GM12878 (cell line): ENCODE measurements at regions not wholly inside any gene's neighbourhood (a gene's known extent, or its start where the extent isn't known, plus 50 kb on each side); places are given as distances from the start of the nearest gene placed in this dataset.

Source experiments
- BHLHE40 ChIP-seq, 2 experiments: fragments of 450-650 bp in 1 of 2; IDR thresholded peaks; 2 replicates each; pipeline ENCODE4 v1.6.1; 2011 to 2017; ENCODE audit warnings: low read depth in 2 of 2, borderline replicate concordance in 1 of 2, improper control_type of control experiment in 1 of 2, low read length in 1 of 2, mild to moderate bottlenecking in 1 of 2
- KAT2A ChIP-seq: conservative IDR thresholded peaks from 2 replicates; pipeline ENCODE4 v1.6.1; 2011; ENCODE audit warnings: low read depth, low read length; ENCODE audit not compliant: control insufficient read depth
- LARP7 ChIP-seq: fragments of 450-650 bp; IDR thresholded peaks from 2 replicates; pipeline ENCODE4 v1.6.1; 2017; ENCODE audit warnings: mild to moderate bottlenecking
- TAF1 ChIP-seq: IDR thresholded peaks from 2 replicates; pipeline ENCODE4 v1.6.1; 2011; ENCODE audit warnings: mild to moderate bottlenecking, low read depth, low read length, borderline replicate concordance
- TBL1XR1 ChIP-seq: IDR thresholded peaks from 2 replicates; pipeline ENCODE4 v1.6.1; 2012; ENCODE audit warnings: low read depth, low read length, improper control_type of control experiment
- TF ChIP-seq, protein P1 (sequence below): fragments of 450-650 bp; IDR thresholded peaks from 2 replicates; pipeline ENCODE4 v1.6.1; 2017; ENCODE audit warnings: antibody characterized with exemption, mild to moderate bottlenecking, moderate library complexity
- TF ChIP-seq, protein P2 (sequence below): fragments of 450-650 bp; IDR thresholded peaks from 2 replicates; pipeline ENCODE4 v1.6.1; 2016; ENCODE audit warnings: mild to moderate bottlenecking
- TF ChIP-seq, protein P3 (sequence below): fragments of 450-650 bp; IDR thresholded peaks from 2 replicates; pipeline ENCODE4 v1.6.1; 2017; ENCODE audit warnings: mild to moderate bottlenecking
- TF ChIP-seq, protein P4 (sequence below): IDR thresholded peaks from 2 replicates; pipeline ENCODE4 v1.6.1; 2012; ENCODE audit warnings: mild to moderate bottlenecking, low read depth, low read length
- TF ChIP-seq, protein P5 (sequence below): fragments of 450-650 bp; conservative IDR thresholded peaks from 2 replicates; pipeline ENCODE4 v1.6.1; 2017; ENCODE audit warnings: mild to moderate bottlenecking, moderate library complexity
- TF ChIP-seq, protein P6 (sequence below): fragments of 450-650 bp; IDR thresholded peaks from 2 replicates; pipeline ENCODE4 v1.6.1; 2016; ENCODE audit warnings: mild to moderate bottlenecking, moderate library complexity, borderline replicate concordance

DNA sequence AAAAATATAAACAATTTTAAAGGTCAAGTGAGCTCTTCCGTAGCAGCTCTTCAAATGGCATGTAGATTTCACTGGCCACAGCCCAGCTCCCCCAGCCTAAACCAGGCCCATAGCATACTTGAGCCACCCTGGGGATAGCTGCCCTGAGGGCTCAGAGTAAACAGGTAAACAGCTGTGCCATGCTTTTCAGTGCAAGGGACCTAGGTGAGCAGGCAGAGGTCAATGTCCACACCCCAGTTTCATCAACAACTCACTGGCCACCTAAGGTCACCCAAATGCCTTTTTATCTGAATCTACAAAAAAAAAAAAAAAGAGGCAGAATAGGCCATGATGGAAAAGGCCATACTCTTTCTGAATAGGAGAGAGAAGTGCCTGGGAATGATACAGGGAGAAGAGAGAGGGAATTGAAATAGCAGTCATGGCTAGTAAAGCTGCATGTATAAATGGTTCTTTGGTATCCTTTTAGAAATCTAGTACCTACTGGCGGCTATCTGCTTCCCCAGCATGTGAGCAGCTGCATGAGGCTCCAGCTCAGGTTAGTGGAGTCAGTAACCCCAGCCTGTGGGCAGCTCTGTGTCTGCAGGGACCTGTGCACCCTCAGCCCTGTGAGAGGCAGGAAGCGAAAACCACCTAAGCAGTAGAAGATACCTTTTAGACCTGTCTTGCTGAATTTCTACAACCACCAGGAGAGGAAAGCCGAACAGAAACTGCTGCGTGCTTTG, 77.0 kb downstream of the FOXA2 start (continued):
- TF ChIP-seq, protein P1, sequence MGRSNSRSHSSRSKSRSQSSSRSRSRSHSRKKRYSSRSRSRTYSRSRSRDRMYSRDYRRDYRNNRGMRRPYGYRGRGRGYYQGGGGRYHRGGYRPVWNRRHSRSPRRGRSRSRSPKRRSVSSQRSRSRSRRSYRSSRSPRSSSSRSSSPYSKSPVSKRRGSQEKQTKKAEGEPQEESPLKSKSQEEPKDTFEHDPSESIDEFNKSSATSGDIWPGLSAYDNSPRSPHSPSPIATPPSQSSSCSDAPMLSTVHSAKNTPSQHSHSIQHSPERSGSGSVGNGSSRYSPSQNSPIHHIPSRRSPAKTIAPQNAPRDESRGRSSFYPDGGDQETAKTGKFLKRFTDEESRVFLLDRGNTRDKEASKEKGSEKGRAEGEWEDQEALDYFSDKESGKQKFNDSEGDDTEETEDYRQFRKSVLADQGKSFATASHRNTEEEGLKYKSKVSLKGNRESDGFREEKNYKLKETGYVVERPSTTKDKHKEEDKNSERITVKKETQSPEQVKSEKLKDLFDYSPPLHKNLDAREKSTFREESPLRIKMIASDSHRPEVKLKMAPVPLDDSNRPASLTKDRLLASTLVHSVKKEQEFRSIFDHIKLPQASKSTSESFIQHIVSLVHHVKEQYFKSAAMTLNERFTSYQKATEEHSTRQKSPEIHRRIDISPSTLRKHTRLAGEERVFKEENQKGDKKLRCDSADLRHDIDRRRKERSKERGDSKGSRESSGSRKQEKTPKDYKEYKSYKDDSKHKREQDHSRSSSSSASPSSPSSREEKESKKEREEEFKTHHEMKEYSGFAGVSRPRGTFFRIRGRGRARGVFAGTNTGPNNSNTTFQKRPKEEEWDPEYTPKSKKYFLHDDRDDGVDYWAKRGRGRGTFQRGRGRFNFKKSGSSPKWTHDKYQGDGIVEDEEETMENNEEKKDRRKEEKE: no peak
- TF ChIP-seq BHLHE40 (IDR thresholded peaks at IDR 0.05; ENCODE audit: borderline replicate concordance in 1 of 2, low read depth in 2 of 2, low read length in 1 of 2) (no peak), LARP7 (no peak), TBL1XR1 (no peak), KAT2A (no peak), TAF1 (no peak)
- TF ChIP-seq, protein P2, sequence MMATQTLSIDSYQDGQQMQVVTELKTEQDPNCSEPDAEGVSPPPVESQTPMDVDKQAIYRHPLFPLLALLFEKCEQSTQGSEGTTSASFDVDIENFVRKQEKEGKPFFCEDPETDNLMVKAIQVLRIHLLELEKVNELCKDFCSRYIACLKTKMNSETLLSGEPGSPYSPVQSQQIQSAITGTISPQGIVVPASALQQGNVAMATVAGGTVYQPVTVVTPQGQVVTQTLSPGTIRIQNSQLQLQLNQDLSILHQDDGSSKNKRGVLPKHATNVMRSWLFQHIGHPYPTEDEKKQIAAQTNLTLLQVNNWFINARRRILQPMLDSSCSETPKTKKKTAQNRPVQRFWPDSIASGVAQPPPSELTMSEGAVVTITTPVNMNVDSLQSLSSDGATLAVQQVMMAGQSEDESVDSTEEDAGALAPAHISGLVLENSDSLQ: no peak
- TF ChIP-seq, protein P3, sequence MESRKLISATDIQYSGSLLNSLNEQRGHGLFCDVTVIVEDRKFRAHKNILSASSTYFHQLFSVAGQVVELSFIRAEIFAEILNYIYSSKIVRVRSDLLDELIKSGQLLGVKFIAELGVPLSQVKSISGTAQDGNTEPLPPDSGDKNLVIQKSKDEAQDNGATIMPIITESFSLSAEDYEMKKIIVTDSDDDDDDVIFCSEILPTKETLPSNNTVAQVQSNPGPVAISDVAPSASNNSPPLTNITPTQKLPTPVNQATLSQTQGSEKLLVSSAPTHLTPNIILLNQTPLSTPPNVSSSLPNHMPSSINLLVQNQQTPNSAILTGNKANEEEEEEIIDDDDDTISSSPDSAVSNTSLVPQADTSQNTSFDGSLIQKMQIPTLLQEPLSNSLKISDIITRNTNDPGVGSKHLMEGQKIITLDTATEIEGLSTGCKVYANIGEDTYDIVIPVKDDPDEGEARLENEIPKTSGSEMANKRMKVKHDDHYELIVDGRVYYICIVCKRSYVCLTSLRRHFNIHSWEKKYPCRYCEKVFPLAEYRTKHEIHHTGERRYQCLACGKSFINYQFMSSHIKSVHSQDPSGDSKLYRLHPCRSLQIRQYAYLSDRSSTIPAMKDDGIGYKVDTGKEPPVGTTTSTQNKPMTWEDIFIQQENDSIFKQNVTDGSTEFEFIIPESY: no peak
- TF ChIP-seq, protein P4, sequence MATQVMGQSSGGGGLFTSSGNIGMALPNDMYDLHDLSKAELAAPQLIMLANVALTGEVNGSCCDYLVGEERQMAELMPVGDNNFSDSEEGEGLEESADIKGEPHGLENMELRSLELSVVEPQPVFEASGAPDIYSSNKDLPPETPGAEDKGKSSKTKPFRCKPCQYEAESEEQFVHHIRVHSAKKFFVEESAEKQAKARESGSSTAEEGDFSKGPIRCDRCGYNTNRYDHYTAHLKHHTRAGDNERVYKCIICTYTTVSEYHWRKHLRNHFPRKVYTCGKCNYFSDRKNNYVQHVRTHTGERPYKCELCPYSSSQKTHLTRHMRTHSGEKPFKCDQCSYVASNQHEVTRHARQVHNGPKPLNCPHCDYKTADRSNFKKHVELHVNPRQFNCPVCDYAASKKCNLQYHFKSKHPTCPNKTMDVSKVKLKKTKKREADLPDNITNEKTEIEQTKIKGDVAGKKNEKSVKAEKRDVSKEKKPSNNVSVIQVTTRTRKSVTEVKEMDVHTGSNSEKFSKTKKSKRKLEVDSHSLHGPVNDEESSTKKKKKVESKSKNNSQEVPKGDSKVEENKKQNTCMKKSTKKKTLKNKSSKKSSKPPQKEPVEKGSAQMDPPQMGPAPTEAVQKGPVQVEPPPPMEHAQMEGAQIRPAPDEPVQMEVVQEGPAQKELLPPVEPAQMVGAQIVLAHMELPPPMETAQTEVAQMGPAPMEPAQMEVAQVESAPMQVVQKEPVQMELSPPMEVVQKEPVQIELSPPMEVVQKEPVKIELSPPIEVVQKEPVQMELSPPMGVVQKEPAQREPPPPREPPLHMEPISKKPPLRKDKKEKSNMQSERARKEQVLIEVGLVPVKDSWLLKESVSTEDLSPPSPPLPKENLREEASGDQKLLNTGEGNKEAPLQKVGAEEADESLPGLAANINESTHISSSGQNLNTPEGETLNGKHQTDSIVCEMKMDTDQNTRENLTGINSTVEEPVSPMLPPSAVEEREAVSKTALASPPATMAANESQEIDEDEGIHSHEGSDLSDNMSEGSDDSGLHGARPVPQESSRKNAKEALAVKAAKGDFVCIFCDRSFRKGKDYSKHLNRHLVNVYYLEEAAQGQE: no peak
- TF ChIP-seq, protein P5, sequence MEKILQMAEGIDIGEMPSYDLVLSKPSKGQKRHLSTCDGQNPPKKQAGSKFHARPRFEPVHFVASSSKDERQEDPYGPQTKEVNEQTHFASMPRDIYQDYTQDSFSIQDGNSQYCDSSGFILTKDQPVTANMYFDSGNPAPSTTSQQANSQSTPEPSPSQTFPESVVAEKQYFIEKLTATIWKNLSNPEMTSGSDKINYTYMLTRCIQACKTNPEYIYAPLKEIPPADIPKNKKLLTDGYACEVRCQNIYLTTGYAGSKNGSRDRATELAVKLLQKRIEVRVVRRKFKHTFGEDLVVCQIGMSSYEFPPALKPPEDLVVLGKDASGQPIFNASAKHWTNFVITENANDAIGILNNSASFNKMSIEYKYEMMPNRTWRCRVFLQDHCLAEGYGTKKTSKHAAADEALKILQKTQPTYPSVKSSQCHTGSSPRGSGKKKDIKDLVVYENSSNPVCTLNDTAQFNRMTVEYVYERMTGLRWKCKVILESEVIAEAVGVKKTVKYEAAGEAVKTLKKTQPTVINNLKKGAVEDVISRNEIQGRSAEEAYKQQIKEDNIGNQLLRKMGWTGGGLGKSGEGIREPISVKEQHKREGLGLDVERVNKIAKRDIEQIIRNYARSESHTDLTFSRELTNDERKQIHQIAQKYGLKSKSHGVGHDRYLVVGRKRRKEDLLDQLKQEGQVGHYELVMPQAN: no peak
- TF ChIP-seq, protein P6, sequence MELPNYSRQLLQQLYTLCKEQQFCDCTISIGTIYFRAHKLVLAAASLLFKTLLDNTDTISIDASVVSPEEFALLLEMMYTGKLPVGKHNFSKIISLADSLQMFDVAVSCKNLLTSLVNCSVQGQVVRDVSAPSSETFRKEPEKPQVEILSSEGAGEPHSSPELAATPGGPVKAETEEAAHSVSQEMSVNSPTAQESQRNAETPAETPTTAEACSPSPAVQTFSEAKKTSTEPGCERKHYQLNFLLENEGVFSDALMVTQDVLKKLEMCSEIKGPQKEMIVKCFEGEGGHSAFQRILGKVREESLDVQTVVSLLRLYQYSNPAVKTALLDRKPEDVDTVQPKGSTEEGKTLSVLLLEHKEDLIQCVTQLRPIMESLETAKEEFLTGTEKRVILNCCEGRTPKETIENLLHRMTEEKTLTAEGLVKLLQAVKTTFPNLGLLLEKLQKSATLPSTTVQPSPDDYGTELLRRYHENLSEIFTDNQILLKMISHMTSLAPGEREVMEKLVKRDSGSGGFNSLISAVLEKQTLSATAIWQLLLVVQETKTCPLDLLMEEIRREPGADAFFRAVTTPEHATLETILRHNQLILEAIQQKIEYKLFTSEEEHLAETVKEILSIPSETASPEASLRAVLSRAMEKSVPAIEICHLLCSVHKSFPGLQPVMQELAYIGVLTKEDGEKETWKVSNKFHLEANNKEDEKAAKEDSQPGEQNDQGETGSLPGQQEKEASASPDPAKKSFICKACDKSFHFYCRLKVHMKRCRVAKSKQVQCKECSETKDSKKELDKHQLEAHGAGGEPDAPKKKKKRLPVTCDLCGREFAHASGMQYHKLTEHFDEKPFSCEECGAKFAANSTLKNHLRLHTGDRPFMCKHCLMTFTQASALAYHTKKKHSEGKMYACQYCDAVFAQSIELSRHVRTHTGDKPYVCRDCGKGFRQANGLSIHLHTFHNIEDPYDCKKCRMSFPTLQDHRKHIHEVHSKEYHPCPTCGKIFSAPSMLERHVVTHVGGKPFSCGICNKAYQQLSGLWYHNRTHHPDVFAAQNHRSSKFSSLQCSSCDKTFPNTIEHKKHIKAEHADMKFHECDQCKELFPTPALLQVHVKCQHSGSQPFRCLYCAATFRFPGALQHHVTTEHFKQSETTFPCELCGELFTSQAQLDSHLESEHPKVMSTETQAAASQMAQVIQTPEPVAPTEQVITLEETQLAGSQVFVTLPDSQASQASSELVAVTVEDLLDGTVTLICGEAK: no peak
